Astrocyte (in vitro differentiated cells and primary cell): ENCODE measurements at regions not wholly inside any gene's neighbourhood (a gene's known extent, or its start where the extent isn't known, plus 50 kb on each side); places are given as distances from the start of the nearest gene placed in this dataset.

ENCODE experiments used
- DNase-seq: peaks from one replicate; pipeline ENCODE4 v3.0.0-alpha.2; 2010; ENCODE audit warnings: low read depth
- FAIRE-seq: peaks from 2 replicates; lab custom pipeline; 2011; peaks lifted over from hg19 to GRCh38; lab: Jason Lieb, UNC
- H2AFZ ChIP-seq: 2 replicates; pipeline ENCODE4 v1.6.0; 2012; ENCODE audit warnings: low read depth, low read length, inconsistent platforms
- H3K27ac ChIP-seq: 2 replicates; pipeline ENCODE4 v1.5.1; 2011; ENCODE audit warnings: low read depth, low read length, inconsistent platforms
- H3K27me3 ChIP-seq: 2 replicates; pipeline ENCODE4 v1.6.0; 2011; ENCODE audit warnings: low read length, inconsistent platforms; ENCODE audit not compliant: insufficient read depth
- H3K36me3 ChIP-seq: 2 replicates; pipeline ENCODE4 v1.5.1; 2011; ENCODE audit warnings: low read length, inconsistent platforms; ENCODE audit not compliant: insufficient read depth
- H3K4me1 ChIP-seq: 2 replicates; pipeline ENCODE4 v1.5.1; 2011; ENCODE audit warnings: low read length, inconsistent platforms; ENCODE audit not compliant: insufficient read depth
- H3K4me2 ChIP-seq: 2 replicates; pipeline ENCODE4 v1.6.0; 2012; ENCODE audit warnings: low read length, inconsistent platforms
- H3K4me3 ChIP-seq: 2 replicates; pipeline ENCODE4 v1.5.1; 2011; ENCODE audit warnings: low read depth, mild to moderate bottlenecking, low read length, inconsistent platforms; ENCODE audit not compliant: insufficient read depth
- H3K79me2 ChIP-seq: 2 replicates; pipeline ENCODE4 v1.6.0; 2012; ENCODE audit warnings: mild to moderate bottlenecking, low read length, inconsistent platforms; ENCODE audit not compliant: insufficient read depth
- H3K9ac ChIP-seq: 2 replicates; pipeline ENCODE4 v1.6.0; 2012; ENCODE audit warnings: mild to moderate bottlenecking, low read length, inconsistent platforms
- H3K9me3 ChIP-seq: 2 replicates; pipeline ENCODE4 v1.5.1; 2012; ENCODE audit warnings: low read depth, mild to moderate bottlenecking, low read length, inconsistent platforms; ENCODE audit not compliant: insufficient read depth
- H4K20me1 ChIP-seq: 2 replicates; pipeline ENCODE4 v1.6.0; 2012; ENCODE audit warnings: low read length, inconsistent platforms; ENCODE audit not compliant: insufficient read depth
- H3K27ac Mint-ChIP-seq: one replicate; pipeline ENCODE4 v1.8.0; 2021; ENCODE audit warnings: mild to moderate bottlenecking, mixed read lengths; ENCODE audit not compliant: unreplicated experiment
- H3K27me3 Mint-ChIP-seq: one replicate; pipeline ENCODE4 v1.8.0; 2021; ENCODE audit warnings: low read depth, mixed read lengths; ENCODE audit not compliant: unreplicated experiment
- H3K36me3 Mint-ChIP-seq: one replicate; pipeline ENCODE4 v1.8.0; 2021; ENCODE audit warnings: low read depth, mixed read lengths; ENCODE audit not compliant: unreplicated experiment
- H3K4me1 Mint-ChIP-seq: one replicate; pipeline ENCODE4 v1.8.0; 2021; ENCODE audit warnings: low read depth, mixed read lengths; ENCODE audit not compliant: unreplicated experiment
- H3K4me3 Mint-ChIP-seq: one replicate; pipeline ENCODE4 v1.8.0; 2021; ENCODE audit warnings: mild to moderate bottlenecking, moderate library complexity, mixed read lengths; ENCODE audit not compliant: unreplicated experiment
- H3K9me3 Mint-ChIP-seq: one replicate; pipeline ENCODE4 v1.8.0; 2021; ENCODE audit warnings: mild to moderate bottlenecking, mixed read lengths; ENCODE audit not compliant: unreplicated experiment
- EZH2 ChIP-seq: IDR thresholded peaks from 2 replicates; pipeline ENCODE4 v1.6.1; 2012; ENCODE audit warnings: mild to moderate bottlenecking, low read length, inconsistent platforms; ENCODE audit not compliant: insufficient read depth
- TF ChIP-seq, protein P1 (sequence below): IDR thresholded peaks from 2 replicates; pipeline ENCODE4 v1.5.1; 2011; ENCODE audit warnings: low read depth, mild to moderate bottlenecking, inconsistent platforms, low read length, moderate library complexity; ENCODE audit not compliant: insufficient read depth

GRCh38 chr13:80196756-80197155, 144.2 kb downstream of the SPRY2 start:
- H2AFZ ChIP-seq, result no peak overlapping the region
- no peak for FAIRE-seq
- DNase-seq, result no peak
- H3K9me3 Mint-ChIP-seq, result peaks cover 1% of the 10 kb centered on the region
- H3K4me2 ChIP-seq, result peak overlapping the region; percentile 4
- H3K36me3 Mint-ChIP-seq, result no peaks in the 10 kb centered on the region
- H3K4me3 Mint-ChIP-seq, result no peak overlapping the region
- no peaks in the 10 kb centered on the region for H4K20me1 ChIP-seq
- H3K27me3 Mint-ChIP-seq, result no peaks in the 10 kb centered on the region
- no peaks in the 10 kb centered on the region for H3K79me2 ChIP-seq
- H3K27ac ChIP-seq, result no peak overlapping the region
- H3K36me3 ChIP-seq, result no peaks in the 10 kb centered on the region
- no peak overlapping the region for H3K9ac ChIP-seq
- H3K4me1 Mint-ChIP-seq, result peaks cover 16% of the 10 kb centered on the region
- TF ChIP-seq EZH2, result no peak
- TF ChIP-seq, protein P1, sequence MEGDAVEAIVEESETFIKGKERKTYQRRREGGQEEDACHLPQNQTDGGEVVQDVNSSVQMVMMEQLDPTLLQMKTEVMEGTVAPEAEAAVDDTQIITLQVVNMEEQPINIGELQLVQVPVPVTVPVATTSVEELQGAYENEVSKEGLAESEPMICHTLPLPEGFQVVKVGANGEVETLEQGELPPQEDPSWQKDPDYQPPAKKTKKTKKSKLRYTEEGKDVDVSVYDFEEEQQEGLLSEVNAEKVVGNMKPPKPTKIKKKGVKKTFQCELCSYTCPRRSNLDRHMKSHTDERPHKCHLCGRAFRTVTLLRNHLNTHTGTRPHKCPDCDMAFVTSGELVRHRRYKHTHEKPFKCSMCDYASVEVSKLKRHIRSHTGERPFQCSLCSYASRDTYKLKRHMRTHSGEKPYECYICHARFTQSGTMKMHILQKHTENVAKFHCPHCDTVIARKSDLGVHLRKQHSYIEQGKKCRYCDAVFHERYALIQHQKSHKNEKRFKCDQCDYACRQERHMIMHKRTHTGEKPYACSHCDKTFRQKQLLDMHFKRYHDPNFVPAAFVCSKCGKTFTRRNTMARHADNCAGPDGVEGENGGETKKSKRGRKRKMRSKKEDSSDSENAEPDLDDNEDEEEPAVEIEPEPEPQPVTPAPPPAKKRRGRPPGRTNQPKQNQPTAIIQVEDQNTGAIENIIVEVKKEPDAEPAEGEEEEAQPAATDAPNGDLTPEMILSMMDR, result no peak
- no peaks in the 10 kb centered on the region for H3K9me3 ChIP-seq
- H3K27me3 ChIP-seq, result no peaks in the 10 kb centered on the region
- no peaks in the 10 kb centered on the region for H3K4me1 ChIP-seq
- H3K27ac Mint-ChIP-seq, result peak overlapping the region; percentile 23
- no peak overlapping the region for H3K4me3 ChIP-seq

GRCh38 chr13:80195649-80196048, 145.3 kb downstream of the SPRY2 start:
- H3K27me3 ChIP-seq, result no peaks in the 10 kb centered on the region
- no peak for DNase-seq
- no peak overlapping the region for H3K9ac ChIP-seq
- no peaks in the 10 kb centered on the region for H3K27me3 Mint-ChIP-seq
- peaks cover 16% of the 10 kb centered on the region for H3K4me1 Mint-ChIP-seq
- no peaks in the 10 kb centered on the region for H3K36me3 ChIP-seq
- no peak overlapping the region for H3K4me3 Mint-ChIP-seq
- no peaks in the 10 kb centered on the region for H3K4me1 ChIP-seq
- TF ChIP-seq EZH2, result no peak
- TF ChIP-seq, protein P1, result no peak
- H2AFZ ChIP-seq, result no peak overlapping the region
- no peaks in the 10 kb centered on the region for H3K79me2 ChIP-seq
- no peak overlapping the region for H3K4me3 ChIP-seq
- no peaks in the 10 kb centered on the region for H3K36me3 Mint-ChIP-seq
- no peaks in the 10 kb centered on the region for H3K9me3 ChIP-seq
- H4K20me1 ChIP-seq, result no peaks in the 10 kb centered on the region
- H3K27ac ChIP-seq, result no peak overlapping the region
- no peak overlapping the region for H3K27ac Mint-ChIP-seq
- FAIRE-seq, result no peak
- H3K9me3 Mint-ChIP-seq, result peaks cover 1% of the 10 kb centered on the region
- no peak overlapping the region for H3K4me2 ChIP-seq

GRCh38 chr13:80189889-80190597, 150.9 kb downstream of the SPRY2 start:
- Mint-ChIP-seq H3K4me1 (peaks cover 1% of the 10 kb centered on the region), H3K4me3 (no peak overlapping the region), H3K9me3 (peaks cover 1% of the 10 kb centered on the region), H3K27ac (no peak overlapping the region), H3K36me3 (no peaks in the 10 kb centered on the region), H3K27me3 (peaks cover 3% of the 10 kb centered on the region)
- H4K20me1 ChIP-seq, result no peaks in the 10 kb centered on the region
- DNase-seq (no peak), FAIRE-seq (no peak)
- H3K27ac ChIP-seq, result no peak overlapping the region
- no peaks in the 10 kb centered on the region for H3K4me1 ChIP-seq
- no peaks in the 10 kb centered on the region for H3K36me3 ChIP-seq
- H3K9ac ChIP-seq, result no peak overlapping the region
- no peak overlapping the region for H3K4me3 ChIP-seq
- TF ChIP-seq, protein P1, result no peak
- no peak for TF ChIP-seq EZH2
- H2AFZ ChIP-seq, result no peak overlapping the region
- H3K9me3 ChIP-seq, result no peaks in the 10 kb centered on the region
- H3K27me3 ChIP-seq, result no peaks in the 10 kb centered on the region
- H3K79me2 ChIP-seq, result no peaks in the 10 kb centered on the region
- no peak overlapping the region for H3K4me2 ChIP-seq
